SHP77 treated with DMSO at 0.1 percent for 48 hours (cell line): ENCODE measurements at regions not wholly inside any gene's neighbourhood (a gene's known extent, or its start where the extent isn't known, plus 50 kb on each side); places are given as distances from the start of the nearest gene placed in this dataset.
"Not testable (repeated sequence)": the region's sequence is repeated elsewhere in the genome, so short reads cannot be mapped to it uniquely, and the experiment has no call there.

ENCODE experiments used
- DNase-seq: peaks from one replicate; lab custom pipeline; 2025; lab: John Stamatoyannopoulos, UW

DNA sequence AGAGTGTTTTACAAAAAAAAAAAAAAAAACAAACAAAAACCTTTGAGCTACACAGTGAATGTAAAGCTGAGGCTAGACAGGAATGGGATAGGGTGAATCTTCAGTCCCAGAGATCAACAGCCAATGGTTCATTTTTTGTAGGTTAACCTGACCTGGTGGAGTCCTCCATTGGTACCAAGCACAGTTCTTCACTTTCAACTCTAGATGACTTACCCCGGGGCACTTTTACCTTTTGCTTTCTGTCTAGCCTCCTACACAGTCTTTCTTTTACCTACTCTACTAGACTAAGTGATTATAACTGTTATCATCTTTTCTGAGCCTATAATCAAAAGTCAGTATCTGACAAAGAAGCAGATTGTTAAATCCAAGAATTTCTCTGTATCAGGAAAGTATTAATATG lies 50.9 kb downstream of the ANXA2R start:
- no peak for DNase-seq

- DNase-seq = no peak
Measured at GRCh38 chr5:42988568-42988967, 51.6 kb downstream of the ANXA2R start.

- DNase-seq = no peak
Measured at GRCh38 chr5:42985129-42986037, 54.7 kb downstream of the ANXA2R start.

DNA sequence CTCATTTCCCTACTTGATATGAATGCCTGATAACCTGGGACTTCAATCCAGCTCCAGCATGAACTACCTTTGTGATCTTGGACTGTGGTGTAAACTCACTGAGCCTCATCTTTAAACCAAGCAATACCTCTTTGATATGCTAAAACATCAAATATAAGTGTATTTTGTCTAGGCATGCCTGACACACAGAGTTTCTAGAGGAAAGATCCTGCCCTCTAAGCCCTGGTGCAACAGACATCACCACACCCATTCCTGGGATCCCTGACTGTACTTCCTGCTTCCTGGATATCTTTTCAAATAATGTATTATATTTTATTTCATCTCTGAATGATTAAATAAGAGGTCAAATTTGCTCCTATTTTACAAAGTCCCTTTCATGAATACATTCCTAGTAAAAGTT lies 55.8 kb downstream of the ANXA2R start:
- DNase-seq = no peak

GRCh38 chr5:42982107-42982622 lies 58.0 kb downstream of the ANXA2R start:
- peak; percentile 34 for DNase-seq

DNA sequence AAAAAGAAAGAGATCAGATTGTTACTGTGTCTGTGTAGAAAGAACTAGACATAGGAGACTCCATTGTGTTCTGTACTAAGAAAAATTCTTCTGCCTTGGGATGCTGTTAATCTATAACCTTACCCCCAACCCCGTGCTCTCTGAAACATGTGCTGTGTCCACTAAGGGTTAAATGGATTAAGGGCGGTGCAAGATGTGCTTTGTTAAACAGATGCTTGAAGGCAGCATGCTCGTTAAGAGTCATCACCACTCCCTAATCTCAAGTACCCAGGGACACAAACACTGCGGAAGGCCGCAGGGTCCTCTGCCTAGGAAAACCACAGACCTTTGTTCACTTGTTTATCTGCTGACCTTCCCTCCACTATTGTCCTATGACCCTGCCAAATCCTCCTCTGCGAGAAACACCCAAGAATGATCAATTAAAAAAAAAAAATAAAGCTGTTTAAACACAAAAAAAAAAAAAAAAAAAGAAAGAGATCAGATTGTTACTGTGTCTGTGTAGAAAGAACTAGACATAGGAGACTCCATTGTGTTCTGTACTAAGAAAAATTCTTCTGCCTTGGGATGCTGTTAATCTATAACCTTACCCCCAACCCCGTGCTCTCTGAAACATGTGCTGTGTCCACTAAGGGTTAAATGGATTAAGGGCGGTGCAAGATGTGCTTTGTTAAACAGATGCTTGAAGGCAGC lies 58.6 kb downstream of the ANXA2R start:
- not testable (repeated sequence) for DNase-seq

- DNase-seq = not testable (repeated sequence)
Measured at GRCh38 chr5:42981015-42981414, 59.1 kb downstream of the ANXA2R start.

DNA sequence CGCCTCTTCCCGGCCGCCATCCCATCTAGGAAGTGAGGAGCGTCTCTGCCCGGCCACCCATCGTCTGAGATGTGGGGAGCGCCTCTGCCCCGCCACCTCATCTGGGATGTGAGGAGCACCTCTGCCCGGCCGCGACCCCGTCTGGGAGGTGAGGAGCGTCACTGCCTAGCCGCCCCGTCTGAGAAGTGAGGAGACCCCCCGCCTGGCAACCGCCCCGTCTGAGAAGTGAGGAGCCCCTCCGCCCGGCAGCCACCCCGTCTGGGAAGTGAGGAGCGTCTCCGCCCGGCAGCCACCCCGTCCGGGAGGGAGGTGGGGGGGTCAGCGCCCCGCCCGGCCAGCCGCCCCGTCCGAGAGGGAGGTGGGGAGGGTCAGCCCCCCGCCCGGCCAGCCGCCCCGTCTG lies 59.7 kb downstream of the ANXA2R start:
- not testable (repeated sequence) for DNase-seq

- not testable (repeated sequence) for DNase-seq
Measured at GRCh38 chr5:42979242-42979641, 60.9 kb downstream of the ANXA2R start.

DNA sequence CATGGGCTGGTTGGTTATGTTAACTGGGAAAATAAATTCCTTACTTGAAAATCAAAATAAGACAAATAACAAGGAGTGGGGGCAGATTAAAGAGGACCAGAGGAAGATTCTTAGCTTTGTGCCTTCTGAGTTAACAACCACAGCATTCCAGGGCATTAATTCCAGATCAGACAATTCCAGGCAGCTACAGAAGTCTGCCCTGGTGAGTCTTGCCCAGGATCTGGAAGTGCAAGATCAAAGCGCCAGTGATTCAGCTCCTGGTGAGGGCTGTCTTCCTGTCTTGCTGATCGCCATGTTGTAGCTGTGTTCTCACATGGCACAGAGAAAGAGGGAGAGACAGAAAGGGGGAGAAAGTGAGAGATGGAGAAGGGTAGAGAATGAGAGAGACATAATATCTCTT lies 65.6 kb downstream of the ANXA2R start:
- DNase-seq = no peak

GRCh38 chr5:42970636-42971559 lies 69.2 kb downstream of the ANXA2R start:
- DNase-seq = no peak

DNA sequence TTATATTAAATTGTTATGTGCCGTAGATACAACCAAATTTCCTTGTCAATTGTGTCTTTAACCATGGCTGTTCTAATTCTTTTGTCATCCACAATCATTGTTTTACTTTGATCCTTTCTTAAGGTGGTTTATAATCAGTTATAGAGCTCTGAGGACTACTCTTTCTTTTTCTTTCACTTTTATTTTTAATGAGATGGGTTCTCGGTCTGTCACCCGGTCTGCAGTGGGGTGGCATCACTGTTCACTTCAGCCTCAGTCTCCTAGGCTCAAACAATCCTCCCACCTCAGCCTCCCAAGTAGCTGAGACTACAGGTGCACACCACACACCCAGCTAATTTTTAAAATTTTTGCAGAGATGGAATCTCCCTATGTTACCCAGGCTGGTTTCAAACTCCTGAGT lies 74.2 kb downstream of the ANXA2R start:
- no peak for DNase-seq

- no peak for DNase-seq
Measured at GRCh38 chr5:42963412-42963811, 76.7 kb downstream of the ANXA2R start.

DNA sequence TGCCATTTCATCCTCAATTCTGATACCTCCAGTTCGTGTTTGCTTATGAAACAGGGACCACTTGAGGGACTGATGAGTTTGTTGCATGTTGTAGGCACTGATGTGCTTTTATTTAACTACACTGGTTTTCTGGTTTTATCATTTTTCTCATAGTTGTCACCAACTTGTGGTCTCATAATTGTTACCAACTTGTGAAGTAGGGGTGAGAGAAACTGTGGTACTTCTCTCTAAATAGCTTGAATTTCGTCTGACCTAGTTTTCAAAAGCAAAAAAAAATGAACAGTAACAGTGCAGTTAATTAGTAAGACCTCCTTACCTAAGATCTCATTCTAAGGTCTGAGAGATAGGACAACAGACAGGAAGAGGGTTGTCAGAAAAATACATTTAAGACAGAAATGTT lies 78.0 kb downstream of the ANXA2R start:
- no peak for DNase-seq

DNA sequence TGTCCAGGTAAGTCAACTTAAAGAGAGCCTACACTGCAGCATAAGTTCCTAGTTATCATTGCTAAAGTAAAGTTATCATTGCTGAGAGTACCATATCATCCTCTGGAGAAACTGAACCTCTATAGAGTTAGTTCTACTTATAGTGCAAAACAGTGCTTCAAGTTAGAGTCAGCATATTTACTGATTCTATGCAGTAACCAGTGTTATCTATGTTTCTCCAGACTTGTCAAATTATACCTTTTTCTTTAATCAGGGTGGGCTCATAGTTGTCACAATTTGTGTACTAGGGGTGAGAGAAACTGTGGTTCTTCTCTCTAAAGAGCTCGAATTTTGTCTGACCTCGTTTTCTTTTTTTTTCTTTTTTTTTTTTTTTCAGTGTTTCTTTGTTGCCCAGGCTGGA lies 79.6 kb downstream of the ANXA2R start:
- no peak for DNase-seq

DNA sequence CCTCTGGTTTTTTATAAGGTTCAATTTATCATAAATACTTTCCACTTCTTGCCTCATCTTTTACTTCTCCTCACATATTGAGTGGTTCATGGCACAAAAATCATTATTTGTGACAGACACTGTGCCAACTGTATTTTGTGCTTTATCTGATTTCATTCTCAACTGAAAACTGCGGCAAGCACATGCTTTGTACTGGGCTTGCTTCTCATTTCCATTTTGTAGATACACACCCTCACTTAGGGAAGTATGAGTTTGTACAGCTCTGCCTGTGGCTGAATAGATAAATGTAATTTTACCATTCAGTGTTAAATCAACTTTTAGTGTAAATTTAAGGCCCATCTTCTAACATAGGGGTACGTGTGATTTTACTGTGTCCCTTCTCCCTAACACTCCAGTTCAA lies 83.6 kb downstream of the ANXA2R start:
- no peak for DNase-seq

DNA sequence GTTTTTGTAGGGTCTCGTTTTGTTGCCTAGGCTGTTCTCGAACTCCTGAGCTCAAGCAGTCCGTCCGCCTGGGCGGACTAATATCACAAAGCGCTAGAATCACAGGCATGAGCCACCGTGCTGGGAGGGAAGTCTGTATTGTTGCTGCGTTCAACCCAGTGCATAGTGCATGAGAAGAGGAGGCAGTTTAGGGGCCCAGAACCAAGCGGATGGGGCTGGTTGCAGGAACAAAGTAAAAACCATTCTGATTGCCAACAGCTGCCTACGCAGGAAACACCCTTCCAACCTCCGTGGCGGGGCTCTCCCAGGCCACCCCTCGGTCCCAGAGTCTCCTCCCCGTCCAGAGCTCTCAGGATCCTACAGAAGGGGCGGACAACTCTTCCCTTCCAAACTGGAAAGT lies 87.1 kb downstream of the ANXA2R start:
- DNase-seq = no peak

GRCh38 chr5:42952578-42952974 lies 87.5 kb downstream of the ANXA2R start:
- DNase-seq = no peak

DNA sequence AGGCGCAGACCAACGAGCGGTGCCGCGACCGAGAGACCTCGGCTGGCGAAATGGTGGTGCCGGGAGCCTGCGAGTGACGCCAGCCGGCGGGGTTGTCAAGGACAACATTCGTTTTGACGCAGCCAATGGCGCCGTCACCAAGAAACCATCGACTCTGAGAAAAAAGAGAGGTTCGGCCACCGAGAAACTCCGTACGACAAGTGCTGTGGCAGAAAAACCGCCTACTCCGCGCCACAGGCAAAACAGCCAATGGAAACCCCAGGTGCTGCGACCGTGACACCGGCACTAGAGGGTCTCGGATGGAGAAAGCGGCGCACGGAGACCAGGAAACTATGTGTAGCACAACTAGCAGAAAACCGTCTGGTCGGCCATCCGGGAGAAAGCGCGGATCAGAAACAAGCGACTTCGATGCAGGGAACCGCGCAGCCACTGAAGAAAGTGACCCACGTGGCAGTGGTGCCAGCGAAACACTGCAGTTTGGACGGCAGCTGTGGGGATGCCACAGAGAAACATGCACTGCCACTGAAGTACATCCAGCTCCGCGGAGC lies 88.8 kb downstream of the ANXA2R start:
- peak; percentile 85 for DNase-seq

DNA sequence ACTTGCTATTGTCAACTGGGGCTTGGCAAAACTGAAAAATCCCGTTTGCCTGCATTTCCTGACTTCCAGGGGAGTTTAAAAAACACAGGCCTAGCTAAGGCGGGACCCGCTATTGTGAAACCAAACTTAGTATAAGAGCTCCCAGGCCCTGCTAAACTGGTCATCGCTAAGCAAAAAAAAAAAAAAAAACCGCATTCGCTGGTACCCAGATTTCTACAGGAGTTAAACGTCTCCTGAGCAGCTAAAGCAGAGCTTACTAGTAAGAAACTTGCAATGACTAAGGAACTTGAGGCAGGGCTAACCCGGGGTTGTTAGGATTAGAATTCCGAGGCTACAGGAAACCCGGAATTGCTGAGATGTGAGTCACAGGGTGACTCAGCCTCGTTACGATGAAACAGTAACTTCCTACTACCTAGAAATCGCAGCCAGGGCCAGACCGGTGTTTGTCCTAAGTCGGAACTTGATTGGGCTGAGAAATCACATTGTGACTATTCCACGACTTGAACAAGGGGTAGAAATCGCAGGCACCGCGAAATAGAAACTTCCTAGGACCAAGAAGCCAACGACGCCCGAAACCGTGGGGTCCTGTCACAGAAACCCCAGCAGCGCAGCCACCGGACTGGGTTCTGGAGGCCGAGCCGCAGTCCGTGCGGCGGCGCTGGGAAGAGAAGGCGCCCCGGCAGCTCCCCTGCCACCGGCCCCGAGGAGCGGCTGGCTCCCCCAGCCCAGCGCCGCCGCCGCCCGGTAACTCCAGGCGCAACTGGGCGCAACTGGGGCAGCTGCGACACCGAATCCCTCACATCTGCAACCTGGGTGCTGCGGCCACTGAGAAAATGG lies 89.4 kb downstream of the ANXA2R start:
- DNase-seq = peak; percentile 72

GRCh38 chr5:42950116-42950455 lies 90.0 kb downstream of the ANXA2R start:
- DNase-seq = peak; percentile 71
